ENCODE measurements at regions not wholly inside any gene's neighbourhood (a gene's known extent, or its start where the extent isn't known, plus 50 kb on each side); places are given as distances from the start of the nearest gene placed in this dataset.

GRCh38 chr10:128318366-128318765 is 192.1 kb upstream of the MKI67 start:
- no peak for DNase-seq

GRCh38 chr10:128318913-128319312 is 192.7 kb upstream of the MKI67 start:
- no peak for DNase-seq

GRCh38 chr10:128322106-128322505 is 195.9 kb upstream of the MKI67 start:
- no peak for DNase-seq

GRCh38 chr10:128322950-128323349 is 196.7 kb upstream of the MKI67 start:
- no peak for DNase-seq

DNA sequence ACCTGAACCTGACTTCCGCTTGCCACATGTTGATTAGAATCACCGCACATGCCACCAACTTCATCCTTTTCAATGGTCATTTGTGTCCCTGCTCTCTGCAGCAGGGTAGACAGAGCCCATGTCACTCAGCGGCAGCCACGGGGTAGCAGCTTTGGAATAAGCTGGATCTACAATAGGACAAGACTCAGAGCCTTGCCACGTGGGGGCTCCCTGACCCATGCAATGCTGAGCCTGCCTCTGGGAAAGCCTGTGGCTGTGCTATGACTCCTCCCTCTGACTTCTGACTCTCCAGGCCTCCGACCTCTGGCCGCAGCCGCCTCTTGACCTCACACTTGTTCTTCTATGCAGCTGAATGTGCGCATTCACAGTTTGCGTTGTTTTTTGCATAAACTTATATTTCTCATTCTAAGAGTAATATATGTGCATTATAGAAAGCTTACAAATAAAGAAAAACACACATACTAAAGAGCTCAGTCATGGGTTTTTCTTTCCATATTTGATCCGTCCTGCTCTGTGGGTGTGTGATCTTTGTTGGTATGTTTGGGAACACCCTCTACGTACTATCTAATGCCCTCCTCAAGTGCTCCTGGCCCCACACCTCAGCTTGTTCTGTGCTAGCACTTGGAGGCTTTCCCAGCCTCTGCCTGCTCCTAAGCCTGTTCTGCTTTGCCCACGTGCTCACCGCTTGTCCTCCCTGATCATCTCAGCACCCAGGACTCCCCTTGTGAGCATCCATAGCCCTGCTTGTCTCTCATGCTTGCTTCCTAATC is 198.0 kb upstream of the MKI67 start:
- no peak for DNase-seq

DNA sequence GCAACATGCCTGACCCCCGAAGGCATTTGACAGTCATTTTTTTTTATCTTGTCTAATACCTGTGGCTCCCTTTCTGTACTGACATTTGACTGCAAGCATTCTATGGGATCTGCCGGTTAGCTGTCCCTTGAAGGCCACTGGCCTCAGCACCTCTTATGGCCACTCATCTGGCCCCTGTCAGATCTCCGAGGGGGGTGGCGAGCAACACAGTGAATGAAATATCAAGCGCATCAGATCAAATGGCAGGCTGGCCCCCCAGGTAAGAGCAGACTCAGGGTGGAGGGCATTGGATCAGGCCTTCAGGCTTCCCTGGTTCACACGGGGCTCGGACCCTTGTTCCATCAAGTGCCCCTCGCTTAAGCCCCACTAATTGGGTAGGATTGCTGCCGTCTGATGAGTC is 199.6 kb upstream of the MKI67 start:
- DNase-seq, result no peak

DNA sequence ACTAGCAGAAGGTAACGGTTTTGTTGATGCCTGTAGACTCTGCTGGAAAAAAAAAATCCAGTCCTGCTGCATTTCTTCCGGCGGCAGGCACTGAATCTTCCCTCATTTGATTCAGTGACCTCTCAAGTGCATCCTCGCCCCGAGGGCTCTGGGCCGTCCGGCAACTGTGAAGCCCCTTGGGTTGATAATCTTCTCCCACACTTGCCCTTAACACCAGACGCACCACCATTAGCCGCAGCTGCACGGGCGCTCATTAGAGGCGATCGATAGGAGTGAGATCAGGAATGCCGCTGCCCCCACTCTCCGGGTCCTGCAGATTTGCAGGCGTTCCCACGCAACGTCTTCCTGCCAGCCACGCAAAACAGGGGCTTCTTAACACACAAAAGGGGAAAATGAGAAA is 200.0 kb upstream of the MKI67 start:
- no peak for DNase-seq

DNA sequence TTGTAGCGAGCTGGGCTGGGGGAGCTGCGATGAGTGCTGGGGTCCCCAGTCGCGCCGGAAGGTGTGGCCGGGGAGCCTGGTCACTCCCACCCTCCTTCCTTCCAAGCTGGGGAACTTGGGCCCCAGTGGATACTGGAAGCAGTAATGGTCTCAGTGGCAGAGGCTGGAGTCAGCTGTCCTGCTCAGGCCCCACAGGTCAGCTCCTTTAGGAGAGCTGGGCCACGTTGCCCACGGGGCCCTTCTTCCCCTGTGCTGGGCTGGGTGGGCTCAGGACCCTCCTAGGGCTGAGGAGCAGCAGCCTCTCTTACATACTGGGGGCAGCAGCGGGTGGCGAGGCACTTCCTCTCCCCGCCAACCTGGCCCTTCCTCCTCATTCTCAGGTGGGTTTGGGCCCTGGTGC is 200.6 kb upstream of the MKI67 start:
- no peak for DNase-seq

- DNase-seq, result no peak
Measured at GRCh38 chr10:128336401-128336800, 210.2 kb upstream of the MKI67 start.

- DNase-seq, result no peak
Measured at GRCh38 chr10:128337860-128338378, 211.7 kb upstream of the MKI67 start.

- DNase-seq, result no peak
Measured at GRCh38 chr10:128338951-128339350, 212.7 kb upstream of the MKI67 start.

GRCh38 chr10:128339753-128340152 is 213.5 kb upstream of the MKI67 start:
- no peak for DNase-seq

DNA sequence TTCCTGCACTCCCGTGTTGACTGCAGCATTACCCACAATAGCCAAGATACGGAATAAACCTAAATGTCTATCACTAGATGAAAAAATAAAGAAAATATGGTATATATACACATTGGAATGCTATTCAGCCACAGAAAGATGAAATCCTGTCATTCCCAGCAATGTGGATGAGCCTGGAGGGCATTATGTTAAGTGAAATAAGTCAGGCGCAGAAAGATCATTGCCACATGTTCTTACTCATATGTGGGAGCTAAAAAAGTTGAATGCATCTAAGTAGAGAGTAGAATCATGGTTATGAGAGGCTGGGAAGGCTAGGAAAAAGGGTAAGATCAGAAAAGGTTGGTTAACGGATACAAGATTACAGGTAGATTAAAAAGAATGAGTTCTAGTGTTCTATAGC is 219.1 kb upstream of the MKI67 start:
- DNase-seq, result no peak

- no peak for DNase-seq
Measured at GRCh38 chr10:128360783-128361182, 234.6 kb upstream of the MKI67 start.

GRCh38 chr10:128361487-128361886 is 235.3 kb upstream of the MKI67 start:
- DNase-seq, result no peak

- DNase-seq, result no peak
Measured at GRCh38 chr10:128362514-128362913, 236.3 kb upstream of the MKI67 start.

DNA sequence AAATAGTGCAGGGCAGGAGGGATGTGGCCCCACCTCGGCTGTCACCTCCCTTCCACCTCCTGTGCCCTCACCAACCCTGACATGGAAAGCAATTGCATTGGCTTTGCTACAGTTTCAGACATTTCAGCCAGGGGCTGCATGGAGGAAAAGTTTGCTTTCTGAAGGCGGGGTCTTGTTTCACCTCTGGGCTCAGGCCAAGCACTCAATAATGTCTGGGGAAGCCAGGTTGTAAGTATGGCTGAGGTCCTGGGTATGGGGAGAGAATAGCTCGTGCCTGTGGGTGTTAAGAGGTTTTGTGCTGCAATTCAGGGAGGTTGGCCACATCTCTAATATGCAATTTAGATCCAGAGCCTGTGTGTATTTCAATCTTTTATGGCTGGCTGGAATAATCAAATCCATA is 238.4 kb upstream of the MKI67 start:
- DNase-seq, result no peak

- no peak for DNase-seq
Measured at GRCh38 chr10:128365156-128365725, 239.0 kb upstream of the MKI67 start.

DNA sequence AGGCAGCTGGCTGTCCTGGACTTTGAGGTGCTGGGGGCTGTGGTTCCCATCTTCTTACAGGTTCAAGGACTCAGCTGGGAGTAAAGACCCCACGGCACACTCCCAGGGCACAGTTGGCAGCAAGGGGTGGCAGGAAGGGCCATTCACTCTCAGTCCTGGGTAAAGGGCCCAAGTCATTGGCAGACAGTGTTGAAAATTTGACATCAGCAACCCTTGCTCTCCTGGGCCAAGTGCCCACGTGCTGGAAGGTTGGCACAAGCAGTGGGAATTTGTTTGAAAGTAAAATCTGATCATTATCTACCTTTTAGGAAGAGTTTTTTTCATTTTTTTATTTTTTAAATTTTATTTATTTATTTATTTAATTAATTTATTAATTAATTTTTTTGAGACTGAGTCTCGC is 241.6 kb upstream of the MKI67 start:
- no peak for DNase-seq

DNA sequence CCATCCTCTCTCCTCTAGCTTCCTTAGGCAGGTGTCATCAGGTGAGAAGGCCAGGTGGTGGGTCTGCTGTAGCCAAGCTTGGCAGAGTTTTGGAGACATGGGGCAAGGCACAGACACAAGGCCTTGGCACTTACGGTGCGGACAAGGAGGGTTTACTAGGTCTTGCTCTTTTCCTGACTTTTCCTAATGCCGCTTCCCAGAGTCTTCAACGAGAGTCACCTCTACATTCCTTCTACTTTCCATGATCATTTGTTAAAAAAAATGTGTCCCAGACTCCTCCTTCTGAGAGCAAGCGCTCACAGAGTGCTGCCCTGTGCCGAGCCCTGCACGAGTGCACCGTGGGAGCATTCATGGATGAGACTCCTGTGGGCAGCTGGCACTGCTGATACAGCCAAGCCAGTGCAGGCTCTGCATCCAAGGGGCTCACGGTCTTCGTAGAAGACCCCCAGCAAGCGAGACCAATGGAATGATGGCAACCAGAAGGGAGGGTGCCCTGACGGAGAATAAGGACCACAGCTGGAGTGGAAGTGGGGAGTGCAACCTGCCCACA is 243.0 kb upstream of the MKI67 start:
- DNase-seq, result no peak

DNA sequence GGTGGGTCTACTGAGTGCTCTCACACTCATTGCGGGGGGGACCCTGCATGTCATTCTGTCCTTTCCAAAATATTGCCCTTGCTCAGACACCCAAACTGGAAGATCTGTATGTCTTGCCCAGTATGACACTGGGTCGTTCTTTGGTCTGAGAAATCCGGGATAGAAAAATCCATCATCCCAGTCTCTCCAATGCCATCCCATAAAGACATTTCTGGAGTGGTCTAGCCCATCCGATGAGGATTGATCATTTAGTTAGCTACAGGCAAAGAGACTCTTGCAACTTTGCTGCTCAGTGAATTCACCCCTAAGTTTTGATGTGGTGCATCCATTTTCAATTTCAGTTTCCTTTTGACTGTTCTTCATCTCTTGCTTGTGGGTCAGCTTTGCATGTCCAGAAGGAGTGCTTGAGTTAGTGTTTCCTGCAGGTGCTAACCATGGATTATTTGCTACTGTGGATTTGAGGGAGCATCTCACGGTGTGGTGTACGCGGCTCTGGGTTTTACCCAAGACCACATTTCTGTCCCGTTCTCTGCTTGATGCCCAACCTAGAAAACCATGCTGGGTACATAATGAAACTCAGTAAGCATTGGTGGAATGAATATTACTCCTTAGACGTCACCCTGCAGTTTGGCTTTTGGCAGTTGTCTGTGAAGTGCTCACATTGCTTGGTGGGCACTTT is 247.0 kb upstream of the MKI67 start:
- DNase-seq, result no peak

DNA sequence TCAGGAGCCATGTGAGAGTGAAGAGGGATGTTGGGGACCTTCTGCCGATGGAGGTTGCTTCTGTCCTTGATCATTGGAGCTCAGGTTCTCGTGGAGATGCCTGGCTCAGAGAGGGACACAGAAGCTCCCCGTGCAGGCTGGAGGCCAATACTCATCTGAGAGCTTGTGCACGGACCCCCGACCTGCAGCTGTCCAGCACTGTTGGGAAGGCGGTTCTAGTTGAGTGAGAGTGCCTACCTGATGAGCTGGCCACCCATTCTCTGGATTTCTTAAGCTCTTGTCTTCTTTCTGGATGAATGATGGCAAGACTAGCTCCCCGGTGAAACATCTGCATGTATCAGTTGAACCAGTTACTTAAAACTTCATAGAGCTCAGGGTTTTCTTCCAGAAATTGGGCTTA is 247.6 kb upstream of the MKI67 start:
- DNase-seq, result no peak

- DNase-seq, result no peak
Measured at GRCh38 chr10:128375171-128375570, 248.9 kb upstream of the MKI67 start.
